Astrocyte of the spinal cord (primary cell): ENCODE measurements at regions not wholly inside any gene's neighbourhood (a gene's known extent, or its start where the extent isn't known, plus 50 kb on each side); places are given as distances from the start of the nearest gene placed in this dataset.
A peak's percentile ranks its signal among the peaks of the same experiment; 100 is the strongest.

Experiments used
- DNase-seq: peaks from one replicate; pipeline ENCODE4 v3.0.0; 2011; ENCODE audit warnings: low read depth, low spot score
- H3K4me3 ChIP-seq: 2 replicates; pipeline ENCODE4 v1.5.1; 2011; ENCODE audit warnings: low read depth, mild to moderate bottlenecking, low read length, moderate library complexity
- in situ Hi-C: cut with HindIII; loops from 2 replicates; pipeline ENCODE4 v1.10.0; 2017; ENCODE audit warnings: low sequenced_read_pairs
- TF ChIP-seq, protein P1 (sequence below): IDR thresholded peaks from 2 replicates; pipeline ENCODE4 v1.5.1; 2012; ENCODE audit warnings: low read depth, mild to moderate bottlenecking, low read length, inconsistent platforms

DNA sequence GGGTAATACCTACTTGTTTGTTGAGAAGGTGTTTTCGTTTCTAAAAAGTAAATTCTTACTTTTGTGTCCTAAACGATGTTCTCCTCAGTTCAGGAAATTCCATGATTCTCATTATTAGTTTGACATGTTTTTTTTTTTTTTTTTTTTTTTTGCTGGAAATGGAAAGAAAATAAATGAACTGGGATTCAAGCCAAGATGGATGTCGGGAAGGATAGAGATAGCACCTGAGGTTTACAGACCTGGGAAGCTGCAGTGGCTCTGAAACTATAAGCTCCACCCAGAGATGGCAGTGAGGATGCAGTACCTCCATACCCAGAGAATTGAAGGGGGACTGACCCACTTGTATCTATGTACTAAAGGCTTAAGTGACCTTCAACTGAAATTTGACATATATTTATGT, 334.6 kb upstream of the TGFBR2 start:
- no peak for DNase-seq
- H3K4me3 ChIP-seq = no peak overlapping the region
- in situ Hi-C loops = no loop called here
- TF ChIP-seq, protein P1, sequence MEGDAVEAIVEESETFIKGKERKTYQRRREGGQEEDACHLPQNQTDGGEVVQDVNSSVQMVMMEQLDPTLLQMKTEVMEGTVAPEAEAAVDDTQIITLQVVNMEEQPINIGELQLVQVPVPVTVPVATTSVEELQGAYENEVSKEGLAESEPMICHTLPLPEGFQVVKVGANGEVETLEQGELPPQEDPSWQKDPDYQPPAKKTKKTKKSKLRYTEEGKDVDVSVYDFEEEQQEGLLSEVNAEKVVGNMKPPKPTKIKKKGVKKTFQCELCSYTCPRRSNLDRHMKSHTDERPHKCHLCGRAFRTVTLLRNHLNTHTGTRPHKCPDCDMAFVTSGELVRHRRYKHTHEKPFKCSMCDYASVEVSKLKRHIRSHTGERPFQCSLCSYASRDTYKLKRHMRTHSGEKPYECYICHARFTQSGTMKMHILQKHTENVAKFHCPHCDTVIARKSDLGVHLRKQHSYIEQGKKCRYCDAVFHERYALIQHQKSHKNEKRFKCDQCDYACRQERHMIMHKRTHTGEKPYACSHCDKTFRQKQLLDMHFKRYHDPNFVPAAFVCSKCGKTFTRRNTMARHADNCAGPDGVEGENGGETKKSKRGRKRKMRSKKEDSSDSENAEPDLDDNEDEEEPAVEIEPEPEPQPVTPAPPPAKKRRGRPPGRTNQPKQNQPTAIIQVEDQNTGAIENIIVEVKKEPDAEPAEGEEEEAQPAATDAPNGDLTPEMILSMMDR = no peak

DNA sequence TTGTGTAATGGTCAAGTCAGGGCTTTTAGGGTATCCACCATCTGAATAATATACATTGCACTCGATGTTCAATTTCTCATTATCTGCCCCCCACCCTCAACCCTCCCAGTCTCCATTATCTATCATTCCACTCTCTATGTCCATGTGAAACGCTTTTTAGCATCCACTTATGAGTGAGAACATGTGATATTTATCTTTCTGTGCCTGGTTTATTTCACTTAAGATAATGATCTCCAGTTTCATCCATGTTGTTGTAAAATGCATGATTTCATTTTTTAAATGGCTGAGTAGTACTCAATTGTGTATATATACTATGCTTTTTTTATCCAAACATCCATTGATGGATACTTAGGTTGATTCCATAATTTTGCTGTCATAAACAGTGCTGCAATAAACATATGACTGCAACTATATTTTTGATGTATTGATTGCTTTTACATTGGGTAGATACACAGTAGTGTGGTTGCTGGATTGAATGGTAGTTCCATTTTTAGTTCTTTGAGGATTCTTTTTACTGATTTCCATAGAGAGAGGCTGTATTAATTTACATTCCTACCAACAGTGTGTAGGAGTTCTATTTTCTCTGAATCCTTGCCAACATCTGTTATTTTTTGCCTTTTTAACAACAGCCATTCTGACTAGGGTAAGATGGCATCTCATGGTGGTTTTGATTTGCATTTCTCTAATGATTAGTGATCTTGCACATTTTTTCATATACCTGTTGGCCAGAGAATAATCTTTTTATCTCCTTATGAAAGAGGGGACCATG, 332.9 kb upstream of the TGFBR2 start:
- DNase-seq = peak; percentile 57
- no peak overlapping the region for H3K4me3 ChIP-seq
- in situ Hi-C loops = no loop called here
- TF ChIP-seq, protein P1 = no peak

DNA sequence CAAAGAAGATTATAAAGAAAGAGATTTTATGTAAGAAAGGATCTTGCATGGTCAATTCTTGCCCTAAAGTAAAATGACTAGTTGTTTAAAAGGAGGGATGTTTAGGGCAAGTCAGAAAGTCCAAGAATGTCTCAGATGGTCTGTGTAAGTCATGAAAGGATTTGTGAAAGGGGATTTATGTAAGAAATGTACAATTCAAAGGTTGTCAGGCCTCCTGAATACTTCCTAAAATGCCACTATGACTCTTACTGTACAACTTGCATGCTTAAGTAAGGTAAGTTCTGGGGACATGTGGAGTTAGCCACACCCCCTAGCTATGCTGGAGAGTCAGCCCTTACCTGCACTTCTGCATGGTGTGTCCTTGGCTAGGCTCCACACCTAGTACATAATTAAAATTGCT, 328.9 kb upstream of the TGFBR2 start:
- in situ Hi-C loops = no loop called here
- no peak overlapping the region for H3K4me3 ChIP-seq
- no peak for DNase-seq
- TF ChIP-seq, protein P1 = no peak

DNA sequence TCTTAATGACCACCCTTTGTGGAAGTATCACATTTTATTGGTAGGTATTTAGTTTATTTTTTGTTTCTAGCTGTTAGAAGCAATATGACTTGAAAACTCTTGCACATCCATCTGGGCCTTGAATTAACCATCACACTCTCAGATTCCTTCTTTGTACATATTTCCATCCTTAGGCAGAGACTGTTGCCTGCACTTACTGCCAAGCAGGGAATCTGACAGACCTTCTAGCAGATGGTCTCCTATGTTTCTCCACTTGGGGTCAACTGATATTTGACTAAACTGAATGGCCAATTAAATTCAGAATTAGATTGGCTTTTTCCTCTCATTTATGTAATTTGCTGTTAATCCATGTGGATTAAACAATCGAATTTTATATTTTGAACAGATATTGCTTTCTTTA, 324.9 kb upstream of the TGFBR2 start:
- DNase-seq = no peak
- in situ Hi-C loops = no loop called here
- TF ChIP-seq, protein P1 = no peak
- no peak overlapping the region for H3K4me3 ChIP-seq

DNA sequence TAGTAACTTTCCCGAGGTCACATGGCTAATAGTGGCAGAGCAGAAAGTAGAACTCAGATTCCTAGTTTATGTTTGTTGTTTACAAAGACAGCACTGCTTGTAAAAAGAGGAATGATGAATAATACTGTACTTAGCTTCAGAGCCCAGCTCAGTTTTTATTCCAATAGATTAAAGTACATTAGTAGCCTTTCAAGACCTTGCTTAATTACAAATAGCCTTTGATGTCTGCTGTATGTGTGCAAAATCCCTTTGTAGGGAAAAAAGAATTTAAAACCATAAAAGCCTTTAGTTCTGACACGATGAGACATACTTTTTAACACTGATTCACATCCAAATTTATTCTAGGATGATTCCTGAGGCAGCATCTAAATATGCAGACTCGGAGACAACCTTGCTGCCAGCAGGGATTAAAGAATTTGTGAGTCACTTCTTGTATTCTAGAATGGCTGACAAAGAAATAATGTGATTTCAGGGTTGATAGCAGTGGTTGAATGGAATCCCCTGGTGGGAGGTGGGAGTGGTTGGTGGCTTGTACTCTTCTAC, 324.2 kb upstream of the TGFBR2 start:
- TF ChIP-seq, protein P1 = no peak
- H3K4me3 ChIP-seq = no peak overlapping the region
- peak; percentile 96 for DNase-seq
- in situ Hi-C loops = no loop called here

DNA sequence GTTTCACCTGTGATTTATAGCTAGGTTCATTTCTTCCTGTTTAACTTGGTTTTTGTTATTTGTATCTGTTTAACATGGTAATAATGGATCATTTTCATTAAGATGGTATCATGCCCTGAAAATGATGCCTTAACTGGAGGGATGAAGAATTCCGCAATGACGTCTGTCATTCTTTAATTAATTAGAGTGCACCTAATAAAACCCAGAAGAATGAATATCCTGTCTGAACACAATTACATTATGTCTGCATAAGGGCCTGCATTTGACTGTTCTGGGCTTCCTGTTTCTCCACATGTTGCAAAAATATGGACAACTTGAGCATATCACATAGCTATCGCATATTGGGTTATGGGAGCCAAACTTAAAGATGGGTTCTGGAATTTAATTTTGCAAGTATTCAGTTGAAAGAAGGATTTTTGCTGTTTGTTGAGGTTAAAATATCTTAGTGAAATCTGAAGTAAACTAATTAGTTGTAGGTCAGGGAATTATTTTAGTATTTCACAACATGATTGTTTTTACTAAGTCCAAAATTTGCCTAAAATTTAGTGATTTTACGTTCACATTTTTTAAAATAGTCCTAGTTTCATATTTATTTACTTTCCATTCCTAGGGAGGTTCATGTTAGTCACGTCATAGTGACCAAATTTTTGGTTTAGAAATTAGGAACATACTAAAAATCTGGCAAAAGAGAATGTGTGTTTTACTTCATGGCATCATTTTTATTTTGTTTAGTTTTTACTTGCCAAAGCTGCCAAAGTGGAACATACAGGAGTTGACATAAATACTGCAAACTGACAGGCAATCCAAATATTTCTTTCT, 321.0 kb upstream of the TGFBR2 start:
- TF ChIP-seq, protein P1 = no peak
- H3K4me3 ChIP-seq = no peak overlapping the region
- no peak for DNase-seq
- in situ Hi-C loops = no loop called here
